ENCODE measurements at regions not wholly inside any gene's neighbourhood (a gene's known extent, or its start where the extent isn't known, plus 50 kb on each side); places are given as distances from the start of the nearest gene placed in this dataset.
"Not testable (repeated sequence)": the region's sequence is repeated elsewhere in the genome, so short reads cannot be mapped to it uniquely, and the experiment has no call there.

DNA sequence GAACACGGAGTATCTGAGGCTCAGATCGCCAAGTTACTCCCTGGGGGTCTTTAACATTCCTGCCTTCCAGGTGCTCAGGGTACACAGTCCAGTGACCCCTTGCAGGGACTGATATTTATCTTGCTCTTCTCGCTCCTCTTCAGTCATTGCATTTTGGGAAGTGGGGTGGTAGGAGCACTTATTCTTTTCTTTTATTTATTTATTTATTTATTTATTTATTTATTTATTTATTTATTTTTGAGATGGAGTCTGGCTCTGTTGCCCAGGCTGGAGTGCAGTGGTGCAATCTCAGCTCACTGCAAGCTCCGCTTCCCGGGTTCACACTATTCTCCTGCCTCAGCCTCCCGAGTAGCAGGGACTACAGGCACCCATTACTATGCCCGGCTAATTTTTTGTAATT is 55.0 kb upstream of the EPHB1 start:
- H3K4me1 Mint-ChIP-seq (ENCODE audit: low read depth in 2 of 2); H3K4me3 Mint-ChIP-seq; H3K9me3 Mint-ChIP-seq; H3K27me3 Mint-ChIP-seq; H3K36me3 Mint-ChIP-seq; ATAC-seq; H3K27ac Mint-ChIP-seq; DNase-seq (ENCODE audit: low spot score): not testable (repeated sequence)

- Mint-ChIP-seq H3K27ac (no peak overlapping the region), H3K36me3 (no peaks in the 10 kb centered on the region), H3K4me3 (no peak overlapping the region), H3K4me1 (ENCODE audit: low read depth in 2 of 2) (no peaks in the 10 kb centered on the region), H3K9me3 (no peaks in the 10 kb centered on the region), H3K27me3 (peaks cover 0 to 3% of the 10 kb centered on the region in 2 donors)
- DNase-seq (ENCODE audit: low spot score) (no peak), ATAC-seq (no peak)
Observed at GRCh38 chr3:134742202-134742601, 52.9 kb upstream of the EPHB1 start.

DNA sequence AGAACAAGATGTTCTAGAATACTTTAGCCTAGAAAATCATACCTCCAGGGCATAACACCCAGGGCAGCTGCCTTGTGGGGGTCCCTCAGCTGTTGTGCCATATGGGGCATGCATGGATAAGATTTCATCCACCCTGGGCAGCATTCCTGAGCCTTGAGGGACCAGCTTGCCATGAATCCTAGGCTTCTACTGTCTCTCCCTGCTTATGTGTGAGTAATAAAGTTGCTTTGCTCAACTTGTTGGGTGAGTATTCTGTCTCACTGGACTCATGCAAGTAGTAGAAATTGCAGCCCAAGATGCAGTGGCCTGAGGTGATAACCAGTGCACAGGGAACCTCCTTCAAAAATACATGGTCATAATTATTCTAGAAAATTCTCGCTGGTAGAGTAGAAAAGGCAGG is 52.1 kb upstream of the EPHB1 start:
- Mint-ChIP-seq H3K9me3 (no peaks in the 10 kb centered on the region), H3K27ac (no peak overlapping the region), H3K27me3 (peaks cover 0 to 3% of the 10 kb centered on the region in 2 donors), H3K4me1 (ENCODE audit: low read depth in 2 of 2) (no peaks in the 10 kb centered on the region), H3K36me3 (no peaks in the 10 kb centered on the region), H3K4me3 (no peak overlapping the region)
- DNase-seq (ENCODE audit: low spot score): no peak
- ATAC-seq: peak in 1 of 2 donors; percentile 41

Data from natural killer cell treated with Interleukin-12 subunit alpha and Interleukin-12 subunit beta and Interleukin-15 and Interleukin-18, amount 100 ng/mL, for 72 hours (primary cell).